Nucleus accumbens (tissue), 56 donors: ENCODE measurements at regions not wholly inside any gene's neighbourhood (a gene's known extent, or its start where the extent isn't known, plus 50 kb on each side); places are given as distances from the start of the nearest gene placed in this dataset.
A peak's percentile ranks its signal among the peaks of the same experiment; 100 is the strongest.

ENCODE experiments used
- DNase-seq, 56 donors: peaks; one replicate each; lab custom pipeline; 2025; lab: John Stamatoyannopoulos, UW

DNA sequence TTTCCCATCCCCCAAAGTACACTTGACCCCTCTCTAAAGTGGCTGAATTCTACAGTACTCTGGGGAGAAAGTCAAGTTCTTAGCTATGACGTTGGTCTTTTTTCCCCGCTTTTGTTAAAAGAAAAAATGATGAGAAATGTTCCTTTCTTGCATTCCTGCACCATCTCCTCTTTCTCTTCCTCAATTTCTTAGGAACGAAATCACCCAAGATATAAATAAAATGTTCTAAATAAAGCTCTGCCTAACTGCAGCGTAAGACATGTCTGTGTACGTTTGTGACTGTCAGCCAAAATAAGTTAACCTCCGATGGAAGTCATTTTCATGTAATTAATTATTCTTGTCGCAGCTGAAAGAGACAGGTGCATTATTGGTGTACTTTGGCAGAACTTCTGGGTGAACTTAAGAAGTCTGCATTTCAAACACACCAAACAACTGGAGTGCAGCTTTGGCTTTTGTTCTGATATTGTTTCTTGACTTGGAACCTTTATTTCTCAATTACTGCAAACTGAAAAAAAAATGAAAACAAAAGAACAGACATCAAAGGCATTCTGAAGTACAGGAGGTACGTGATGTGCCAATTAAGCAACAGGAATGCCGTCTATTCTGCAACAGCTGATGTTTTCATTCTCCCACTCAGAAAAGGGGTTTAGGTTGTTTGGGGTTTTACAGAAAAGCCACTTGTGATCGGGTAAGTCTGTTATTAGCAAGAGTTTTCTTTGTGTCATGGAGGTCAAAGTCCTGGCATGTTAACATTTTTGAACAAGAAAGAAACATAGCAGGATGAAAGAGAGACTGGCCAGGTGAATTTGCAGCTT lies 82.4 kb upstream of the SDK1 start:
- DNase-seq = no peak

DNA sequence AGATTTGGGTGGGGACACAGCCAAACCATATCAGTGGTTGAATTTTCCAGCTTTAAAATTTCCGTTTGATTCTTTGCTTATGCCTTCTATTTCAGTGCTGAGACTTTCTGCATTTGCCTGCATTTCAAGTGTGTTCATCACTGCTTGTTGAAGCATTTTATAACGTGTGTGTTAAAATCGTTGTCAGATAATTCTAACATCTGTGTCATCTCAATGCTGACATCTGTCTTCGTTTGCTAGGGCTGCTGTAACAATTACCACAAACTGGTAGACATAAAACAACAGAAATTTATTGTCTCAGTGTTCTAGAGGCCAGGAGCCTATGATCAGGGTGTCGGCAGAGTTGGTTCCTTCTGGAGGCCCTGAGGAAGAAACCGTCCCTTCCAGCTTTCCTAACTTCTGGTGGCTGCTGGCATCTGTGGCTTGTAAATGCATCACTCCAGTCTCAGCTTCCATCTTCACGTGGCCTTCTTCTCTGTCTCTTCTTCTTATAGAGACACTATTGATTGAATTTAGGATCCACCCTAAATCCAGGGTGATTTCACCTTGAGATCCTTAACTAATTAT lies 71.1 kb upstream of the SDK1 start:
- DNase-seq = no peak

DNA sequence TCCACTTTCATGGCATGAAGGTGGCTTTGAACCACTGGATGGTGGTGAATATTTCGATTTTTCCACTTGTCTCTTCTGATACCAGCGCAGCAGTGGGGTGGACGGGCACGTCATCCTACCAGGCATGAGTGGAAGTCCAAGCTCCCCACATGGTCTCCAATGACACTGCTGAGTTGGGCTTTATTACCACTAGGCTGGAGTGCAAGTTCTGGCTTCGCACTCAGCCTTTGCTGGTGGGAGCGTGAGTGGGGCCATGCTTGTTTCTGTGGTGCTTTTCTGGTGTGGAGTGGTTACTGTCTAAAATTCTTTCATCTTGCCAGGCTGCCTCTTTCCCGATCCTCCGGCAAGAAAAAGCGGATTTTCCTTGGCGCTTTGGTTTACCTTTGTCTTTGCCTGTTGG lies 70.1 kb upstream of the SDK1 start:
- DNase-seq = no peak

GRCh38 chr7:3232228-3232627 lies 68.8 kb upstream of the SDK1 start:
- DNase-seq = no peak

DNA sequence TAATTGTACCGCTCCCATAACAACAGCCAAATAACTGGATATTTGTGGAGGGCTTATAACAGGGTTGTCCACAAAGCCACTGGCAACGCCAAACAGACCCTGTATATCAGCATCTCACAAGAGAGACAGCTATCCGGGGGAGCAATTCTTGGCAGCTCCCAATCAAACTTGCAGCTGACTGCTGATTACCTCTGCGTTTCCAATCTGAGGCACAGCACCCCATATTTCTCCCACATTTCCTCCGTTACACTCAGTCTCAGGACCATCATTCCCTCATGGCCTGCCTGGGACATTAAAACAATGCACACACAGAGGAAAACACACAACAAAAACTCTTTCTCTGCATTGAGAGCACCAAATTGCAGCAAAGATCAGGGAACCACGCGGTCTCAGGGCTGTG lies 67.8 kb upstream of the SDK1 start:
- DNase-seq = no peak

- no peak for DNase-seq
These were observed 67.0 kb upstream of the SDK1 start for GRCh38 chr7:3234051-3234450.

- DNase-seq = no peak
These were observed 66.2 kb upstream of the SDK1 start for GRCh38 chr7:3234851-3235250.

DNA sequence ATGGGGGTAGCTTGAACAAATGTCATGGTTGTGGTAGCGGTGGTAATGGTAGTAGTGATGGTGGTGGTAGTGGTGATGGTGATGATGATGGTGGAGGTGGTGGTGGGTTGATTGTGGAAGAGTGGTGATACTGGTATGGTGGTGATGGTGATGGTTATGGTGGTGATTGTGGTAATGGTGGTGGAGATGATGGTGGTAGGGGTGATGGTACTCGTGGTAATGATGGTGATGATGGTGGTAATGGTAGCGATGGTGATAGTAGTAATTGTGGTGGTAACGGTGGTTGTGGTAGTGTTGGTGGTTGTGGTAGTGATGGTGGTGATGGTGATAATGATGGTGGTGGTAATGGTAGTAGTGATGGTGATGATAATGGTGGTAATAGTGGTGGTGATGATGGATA lies 65.7 kb upstream of the SDK1 start:
- DNase-seq = no peak

DNA sequence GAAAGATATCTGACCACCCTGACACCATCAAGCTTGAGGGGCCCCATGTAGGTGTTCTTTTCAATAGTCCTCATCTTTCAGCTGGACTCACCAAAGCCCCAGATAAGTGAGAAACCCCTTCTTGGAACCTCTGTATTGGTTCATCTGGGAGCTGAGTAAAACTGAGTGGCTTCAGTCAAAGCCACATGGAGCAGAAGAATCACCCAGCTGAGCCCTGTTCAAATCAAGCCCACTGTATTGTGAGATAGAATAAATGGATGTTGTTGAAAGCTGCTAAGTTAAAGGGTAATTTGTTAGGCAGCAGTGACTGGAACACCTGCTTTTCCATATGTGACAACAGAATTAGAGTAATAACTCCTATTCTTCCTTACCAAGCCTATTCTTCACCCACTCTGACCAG lies 64.8 kb upstream of the SDK1 start:
- DNase-seq = no peak

DNA sequence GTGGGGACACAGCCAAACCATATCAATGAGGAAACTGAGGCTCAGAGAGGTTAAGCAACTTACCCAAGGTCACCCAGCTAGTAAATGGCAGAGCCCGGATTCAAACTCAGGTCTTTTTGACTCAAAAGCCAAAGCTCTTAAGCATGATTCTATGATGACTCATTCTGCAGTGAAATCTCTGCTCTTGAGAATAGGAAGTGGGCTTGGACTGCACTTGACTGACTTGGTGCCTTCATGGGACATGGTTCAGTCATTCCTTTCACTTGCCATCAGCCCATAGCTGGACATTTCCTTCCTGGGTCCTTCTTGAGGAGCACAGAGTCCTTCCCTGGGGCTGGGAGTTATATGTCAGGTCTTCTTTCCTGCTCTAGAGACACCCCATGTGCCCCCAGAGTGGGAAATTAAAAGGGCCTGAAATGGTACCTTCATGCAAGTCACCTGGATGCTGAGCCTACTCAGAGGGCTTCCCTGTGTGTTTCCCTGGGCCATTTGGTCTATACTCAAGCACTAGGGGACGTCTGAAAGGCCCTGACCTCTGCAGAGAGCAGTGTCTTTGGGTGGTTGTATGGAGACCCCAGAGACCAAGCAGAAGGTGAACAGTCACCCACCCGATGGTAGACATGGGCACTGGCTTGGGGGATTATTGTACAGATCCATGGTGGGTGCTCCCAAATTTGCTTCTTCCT lies 62.4 kb upstream of the SDK1 start:
- no peak for DNase-seq

GRCh38 chr7:3239291-3239691 lies 61.8 kb upstream of the SDK1 start:
- peak in 9 of 56 donors; percentile 1 to 24 (median 5) for DNase-seq

GRCh38 chr7:3240826-3241430 lies 60.1 kb upstream of the SDK1 start:
- DNase-seq = no peak

DNA sequence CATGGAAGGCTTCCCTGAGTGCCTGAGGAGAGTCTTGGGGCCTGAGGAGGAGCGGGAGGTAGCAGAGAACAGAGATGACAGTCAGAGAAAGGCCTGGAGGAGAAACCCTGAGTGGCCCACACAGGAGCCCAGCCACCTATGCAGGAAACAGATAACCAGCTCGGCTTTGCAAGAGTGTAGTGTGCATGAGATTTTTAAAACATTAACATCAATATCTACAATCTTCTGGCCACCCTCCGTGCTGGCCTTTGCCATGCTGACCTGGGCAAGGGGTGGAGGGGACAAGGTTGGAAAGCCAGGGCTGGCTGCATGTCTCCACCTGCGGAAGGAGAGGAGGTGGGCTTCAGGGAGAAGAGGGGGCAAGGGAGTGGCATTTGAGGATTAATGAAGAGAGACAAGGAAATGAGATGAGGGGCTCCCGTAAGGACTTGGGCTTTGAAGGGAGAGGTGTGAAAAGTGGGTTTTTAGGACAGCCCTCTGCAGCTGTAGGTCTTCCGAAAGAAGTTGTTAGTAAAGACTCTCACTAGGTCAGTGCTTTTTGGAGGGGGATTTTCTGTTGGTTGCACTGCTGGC lies 59.3 kb upstream of the SDK1 start:
- DNase-seq = no peak

DNA sequence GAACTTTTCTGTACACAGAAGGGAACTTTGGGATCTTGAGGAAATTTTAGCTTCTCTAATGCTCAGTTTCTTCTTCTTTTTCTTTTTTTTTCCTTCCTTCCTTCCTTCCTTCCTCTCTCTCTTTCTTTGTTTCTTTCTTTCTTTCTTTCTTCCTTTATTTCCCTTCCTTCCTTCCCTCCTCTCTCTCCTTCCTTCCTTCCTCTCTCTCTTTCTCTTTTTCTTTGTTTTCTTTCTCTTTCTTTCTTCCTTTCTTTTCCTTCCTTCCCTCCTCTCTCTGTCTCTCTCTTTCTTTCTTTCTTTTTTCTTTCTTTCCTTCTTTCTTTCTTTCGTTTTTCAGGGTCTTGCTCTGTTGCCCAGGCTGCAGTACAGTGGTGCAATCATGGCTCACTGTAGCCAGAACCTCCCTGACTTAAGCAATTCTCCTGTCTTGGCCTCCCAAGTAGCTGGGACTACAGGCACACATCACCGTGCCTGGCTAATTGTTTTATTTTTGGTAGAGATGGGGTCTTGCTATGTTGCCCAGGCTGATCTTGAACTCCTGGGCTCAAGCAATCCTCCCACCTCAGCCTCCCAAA lies 58.6 kb upstream of the SDK1 start:
- DNase-seq = no peak

DNA sequence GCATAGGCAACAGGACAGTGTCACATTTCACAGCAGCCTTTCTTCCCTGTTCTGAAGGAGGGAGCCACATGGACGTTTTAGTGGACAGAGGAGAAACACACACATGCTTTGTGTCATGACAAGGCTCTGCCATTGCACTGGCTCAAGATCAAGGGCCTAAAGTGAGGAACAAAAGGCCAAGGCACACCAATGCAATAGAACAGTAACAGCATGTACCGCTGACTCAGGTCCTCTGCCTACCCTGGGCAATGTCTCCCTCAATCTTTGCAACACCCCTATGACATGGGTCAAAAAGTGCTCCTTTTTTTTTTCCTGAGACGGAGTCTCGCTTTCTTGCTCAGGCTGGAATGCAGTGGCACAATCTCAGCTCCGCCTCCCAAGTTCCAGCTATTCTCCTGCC lies 57.8 kb upstream of the SDK1 start:
- no peak for DNase-seq

DNA sequence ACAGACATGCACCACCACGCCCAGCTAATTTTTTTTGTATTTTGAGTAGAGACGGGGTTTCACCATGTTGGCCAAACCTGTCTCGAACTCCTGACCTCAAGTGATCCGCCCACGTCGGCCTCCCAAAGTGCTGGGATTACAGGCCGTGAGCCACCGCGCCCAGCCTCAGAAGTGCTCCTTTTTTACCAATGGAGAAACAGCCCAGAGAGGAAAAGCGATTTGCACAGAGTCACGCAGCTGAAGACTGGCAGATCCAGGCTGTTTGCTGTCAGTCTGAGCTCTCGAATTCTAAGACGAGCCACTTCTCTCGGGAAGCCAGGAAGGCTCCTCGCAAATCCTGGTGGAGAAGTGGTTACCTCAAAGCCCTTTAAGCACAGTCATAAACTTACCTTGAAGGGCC lies 57.4 kb upstream of the SDK1 start:
- DNase-seq = no peak

GRCh38 chr7:3244241-3244814 lies 56.7 kb upstream of the SDK1 start:
- no peak for DNase-seq

DNA sequence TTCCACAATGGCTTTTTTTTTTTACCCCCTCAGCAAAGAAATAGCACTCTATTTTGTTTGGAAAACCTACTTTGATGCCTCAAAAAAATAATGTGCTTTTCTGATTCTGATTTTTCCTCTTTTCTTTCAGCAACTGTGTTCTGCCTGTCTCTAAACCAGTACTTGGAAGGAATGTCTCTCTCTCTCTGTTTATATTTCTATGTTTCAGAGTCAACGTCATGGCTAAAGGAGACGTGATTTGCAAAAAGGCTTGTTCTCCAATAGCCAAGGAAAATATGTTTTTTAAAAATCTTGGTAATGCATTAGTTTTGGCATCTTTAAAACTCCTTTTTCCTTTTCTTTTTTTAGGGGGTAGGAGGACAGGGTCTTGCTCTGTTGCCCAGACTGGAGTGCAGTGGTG lies 56.0 kb upstream of the SDK1 start:
- no peak for DNase-seq

DNA sequence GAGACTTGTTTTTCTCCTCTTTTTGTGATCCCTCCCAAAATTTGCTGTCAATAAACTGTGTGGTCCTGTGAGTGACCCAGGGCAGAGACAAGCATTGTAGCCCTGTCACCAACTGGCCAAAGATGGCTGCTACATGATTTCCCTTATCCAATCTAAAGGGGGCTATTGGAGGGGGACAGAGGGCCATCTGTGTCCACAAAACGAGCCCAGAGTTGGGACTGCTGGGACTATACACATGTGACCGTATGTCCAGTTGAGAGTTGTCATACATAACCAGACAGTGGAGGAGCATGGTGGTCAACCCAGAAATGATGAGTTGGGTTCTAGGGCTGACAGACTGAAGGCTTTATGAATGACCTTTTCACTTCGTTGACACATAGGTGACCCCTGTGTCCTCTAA lies 55.3 kb upstream of the SDK1 start:
- no peak for DNase-seq

- DNase-seq = no peak
These were observed 54.9 kb upstream of the SDK1 start for GRCh38 chr7:3246127-3246526.

DNA sequence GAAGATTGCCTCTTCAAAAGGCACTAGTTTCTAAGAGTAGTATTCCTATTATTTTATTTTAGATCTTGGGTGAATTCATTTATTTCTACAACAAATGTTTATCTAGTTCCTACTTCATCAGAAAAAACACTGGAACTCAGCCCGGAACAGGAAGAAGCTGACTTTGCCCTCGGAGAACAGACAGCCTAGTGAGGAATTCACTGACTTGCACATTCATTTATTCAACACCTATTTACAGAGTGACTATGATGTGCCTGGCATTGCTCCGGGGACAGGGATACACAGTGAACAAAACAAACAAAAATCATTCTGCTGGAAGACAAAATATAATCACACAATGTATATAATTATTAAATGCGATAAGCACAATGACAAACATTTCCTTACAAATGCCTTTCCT lies 54.4 kb upstream of the SDK1 start:
- no peak for DNase-seq
